ENCODE measurements at regions not wholly inside any gene's neighbourhood (a gene's known extent, or its start where the extent isn't known, plus 50 kb on each side); places are given as distances from the start of the nearest gene placed in this dataset.

DNA sequence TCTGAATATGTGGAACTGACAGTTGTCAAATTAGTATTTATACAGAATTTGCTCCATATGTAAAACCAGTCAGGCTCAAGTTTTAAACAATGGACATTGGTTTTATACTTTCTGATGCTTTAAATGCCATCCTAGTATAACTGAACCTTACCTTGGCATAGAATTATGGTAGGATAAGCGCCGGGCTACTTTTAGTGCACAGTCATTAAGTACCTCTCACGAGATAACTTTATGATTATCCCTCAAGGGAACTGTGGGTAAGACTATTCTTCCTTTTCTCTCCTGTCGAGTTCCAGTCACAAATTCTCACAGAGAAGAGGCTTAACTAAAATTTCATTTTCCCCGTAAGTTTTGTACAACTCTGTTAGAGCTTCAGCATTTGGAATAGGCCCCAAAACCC lies 110.6 kb upstream of the PTPRK start:
- no peaks in the 10 kb centered on the region for H3F3A ChIP-seq (replicated peaks; ENCODE audit: low read depth)
- no peaks in the 10 kb centered on the region for H3K27me3 ChIP-seq (ENCODE audit: insufficient read depth)
- H3K79me2 ChIP-seq (replicated peaks; ENCODE audit: insufficient read depth) = no peaks in the 10 kb centered on the region
- H3K9me2 ChIP-seq (ENCODE audit: insufficient read depth) = no peaks in the 10 kb centered on the region
- H3K4me1 Mint-ChIP-seq = no peaks in the 10 kb centered on the region
- H3K36me3 ChIP-seq (ENCODE audit: insufficient read depth) = no peaks in the 10 kb centered on the region
- DNase-seq (ENCODE audit: low spot score) (no peak), ATAC-seq (no peak)
- no peak overlapping the region for H3K27ac ChIP-seq (ENCODE audit: low read depth)
- no peak overlapping the region for H3K4me2 ChIP-seq
- H3K36me3 Mint-ChIP-seq (ENCODE audit: low read depth) = no peaks in the 10 kb centered on the region
- H3K9me3 Mint-ChIP-seq = no peaks in the 10 kb centered on the region
- TF ChIP-seq JUNB (IDR thresholded peaks at IDR 0.05; ENCODE audit: unreplicated experiment) (no peak), ZNF331 (CRISPR knock-in tag; IDR thresholded peaks at IDR 0.05; ENCODE audit: low read depth) (no peak), STAT1 (IDR thresholded peaks at IDR 0.05; ENCODE audit: unreplicated experiment) (no peak), NANOG (IDR thresholded peaks at IDR 0.05; ENCODE audit: borderline replicate concordance) (no peak), CREB1 (CRISPR knock-in tag; IDR thresholded peaks at IDR 0.05; ENCODE audit: low read depth) (no peak), POLR2AphosphoS5 (IDR thresholded peaks at IDR 0.05; ENCODE audit: low read depth) (no peak)
- TF ChIP-seq, protein P1, sequence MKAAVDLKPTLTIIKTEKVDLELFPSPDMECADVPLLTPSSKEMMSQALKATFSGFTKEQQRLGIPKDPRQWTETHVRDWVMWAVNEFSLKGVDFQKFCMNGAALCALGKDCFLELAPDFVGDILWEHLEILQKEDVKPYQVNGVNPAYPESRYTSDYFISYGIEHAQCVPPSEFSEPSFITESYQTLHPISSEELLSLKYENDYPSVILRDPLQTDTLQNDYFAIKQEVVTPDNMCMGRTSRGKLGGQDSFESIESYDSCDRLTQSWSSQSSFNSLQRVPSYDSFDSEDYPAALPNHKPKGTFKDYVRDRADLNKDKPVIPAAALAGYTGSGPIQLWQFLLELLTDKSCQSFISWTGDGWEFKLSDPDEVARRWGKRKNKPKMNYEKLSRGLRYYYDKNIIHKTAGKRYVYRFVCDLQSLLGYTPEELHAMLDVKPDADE (IDR thresholded peaks at IDR 0.05) = no peak
- TF ChIP-seq, protein P2, sequence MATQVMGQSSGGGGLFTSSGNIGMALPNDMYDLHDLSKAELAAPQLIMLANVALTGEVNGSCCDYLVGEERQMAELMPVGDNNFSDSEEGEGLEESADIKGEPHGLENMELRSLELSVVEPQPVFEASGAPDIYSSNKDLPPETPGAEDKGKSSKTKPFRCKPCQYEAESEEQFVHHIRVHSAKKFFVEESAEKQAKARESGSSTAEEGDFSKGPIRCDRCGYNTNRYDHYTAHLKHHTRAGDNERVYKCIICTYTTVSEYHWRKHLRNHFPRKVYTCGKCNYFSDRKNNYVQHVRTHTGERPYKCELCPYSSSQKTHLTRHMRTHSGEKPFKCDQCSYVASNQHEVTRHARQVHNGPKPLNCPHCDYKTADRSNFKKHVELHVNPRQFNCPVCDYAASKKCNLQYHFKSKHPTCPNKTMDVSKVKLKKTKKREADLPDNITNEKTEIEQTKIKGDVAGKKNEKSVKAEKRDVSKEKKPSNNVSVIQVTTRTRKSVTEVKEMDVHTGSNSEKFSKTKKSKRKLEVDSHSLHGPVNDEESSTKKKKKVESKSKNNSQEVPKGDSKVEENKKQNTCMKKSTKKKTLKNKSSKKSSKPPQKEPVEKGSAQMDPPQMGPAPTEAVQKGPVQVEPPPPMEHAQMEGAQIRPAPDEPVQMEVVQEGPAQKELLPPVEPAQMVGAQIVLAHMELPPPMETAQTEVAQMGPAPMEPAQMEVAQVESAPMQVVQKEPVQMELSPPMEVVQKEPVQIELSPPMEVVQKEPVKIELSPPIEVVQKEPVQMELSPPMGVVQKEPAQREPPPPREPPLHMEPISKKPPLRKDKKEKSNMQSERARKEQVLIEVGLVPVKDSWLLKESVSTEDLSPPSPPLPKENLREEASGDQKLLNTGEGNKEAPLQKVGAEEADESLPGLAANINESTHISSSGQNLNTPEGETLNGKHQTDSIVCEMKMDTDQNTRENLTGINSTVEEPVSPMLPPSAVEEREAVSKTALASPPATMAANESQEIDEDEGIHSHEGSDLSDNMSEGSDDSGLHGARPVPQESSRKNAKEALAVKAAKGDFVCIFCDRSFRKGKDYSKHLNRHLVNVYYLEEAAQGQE (IDR thresholded peaks at IDR 0.05; ENCODE audit: unreplicated experiment) = no peak
- no peak overlapping the region for H3K4me3 ChIP-seq
- no peaks in the 10 kb centered on the region for H3K27me3 Mint-ChIP-seq (ENCODE audit: insufficient read depth, low read depth, poor library complexity)
- no peaks in the 10 kb centered on the region for H4K20me1 ChIP-seq (replicated peaks; ENCODE audit: insufficient read depth)
- no peaks in the 10 kb centered on the region for H3K4me1 ChIP-seq (ENCODE audit: insufficient read depth)
- 0 out of 2 replicates have a peak overlapping the region, but pooled peaks have one; percentile 19 for H3K27ac Mint-ChIP-seq
- no peak overlapping the region; the same call in 1 of the 2 replicates for H2AFZ ChIP-seq
- H3K4me3 Mint-ChIP-seq = no peak overlapping the region

DNA sequence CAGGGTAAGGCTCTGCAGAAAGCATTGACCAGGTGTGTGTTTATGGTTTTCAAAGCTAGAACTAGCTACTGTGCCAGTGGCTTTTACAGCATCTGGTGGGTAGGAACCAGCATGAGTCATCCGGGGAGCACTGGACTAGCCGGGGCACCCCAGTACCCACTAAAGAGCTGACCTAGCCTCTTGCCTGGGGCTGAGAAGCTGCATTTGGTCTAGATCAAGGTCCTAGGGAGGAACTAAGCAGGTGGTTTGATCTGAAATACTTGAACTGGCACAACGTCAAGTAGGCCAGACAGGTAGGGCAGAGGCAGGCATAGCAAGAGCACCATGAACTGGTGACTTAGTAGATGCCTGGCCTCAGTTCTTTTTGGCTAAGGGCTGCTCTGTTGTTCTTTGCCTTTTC lies 109.8 kb upstream of the PTPRK start:
- H3K27ac ChIP-seq (ENCODE audit: low read depth) = no peak overlapping the region

More for the DNA sequence above, 109.8 kb upstream of the PTPRK start:
- Mint-ChIP-seq H3K4me1 (no peaks in the 10 kb centered on the region), H3K36me3 (ENCODE audit: low read depth) (no peaks in the 10 kb centered on the region), H3K4me3 (no peak overlapping the region), H3K27ac (no peak overlapping the region), H3K27me3 (ENCODE audit: insufficient read depth, low read depth, poor library complexity) (no peaks in the 10 kb centered on the region), H3K9me3 (no peaks in the 10 kb centered on the region)
- H3K4me3 ChIP-seq = no peak overlapping the region
- no peaks in the 10 kb centered on the region for H3K4me1 ChIP-seq (ENCODE audit: insufficient read depth)
- H3K36me3 ChIP-seq (ENCODE audit: insufficient read depth) = no peaks in the 10 kb centered on the region
- H4K20me1 ChIP-seq (replicated peaks; ENCODE audit: insufficient read depth) = no peaks in the 10 kb centered on the region
- no peaks in the 10 kb centered on the region for H3K79me2 ChIP-seq (replicated peaks; ENCODE audit: insufficient read depth)
- H3K9me2 ChIP-seq (ENCODE audit: insufficient read depth) = no peaks in the 10 kb centered on the region
- H3F3A ChIP-seq (replicated peaks; ENCODE audit: low read depth) = no peaks in the 10 kb centered on the region
- DNase-seq (ENCODE audit: low spot score) = no peak
- no peak overlapping the region for H3K4me2 ChIP-seq
- TF ChIP-seq, protein P2 (IDR thresholded peaks at IDR 0.05; ENCODE audit: unreplicated experiment) = no peak
- TF ChIP-seq JUNB (IDR thresholded peaks at IDR 0.05; ENCODE audit: unreplicated experiment) (no peak), ZNF114 (CRISPR knock-in tag; IDR thresholded peaks at IDR 0.05) (no peak), STAT1 (IDR thresholded peaks at IDR 0.05; ENCODE audit: unreplicated experiment) (no peak), EZH2 (IDR thresholded peaks at IDR 0.05; ENCODE audit: low read depth, unreplicated experiment) (no peak)
- TF ChIP-seq, protein P1 (IDR thresholded peaks at IDR 0.05) = no peak
- H2AFZ ChIP-seq = peak overlapping the region; percentile 77
- H3K27me3 ChIP-seq (ENCODE audit: insufficient read depth) = no peaks in the 10 kb centered on the region
- no peak for ATAC-seq

Measured in GM23338 (cell line).